ENCODE measurements at regions not wholly inside any gene's neighbourhood (a gene's known extent, or its start where the extent isn't known, plus 50 kb on each side); places are given as distances from the start of the nearest gene placed in this dataset.

DNA sequence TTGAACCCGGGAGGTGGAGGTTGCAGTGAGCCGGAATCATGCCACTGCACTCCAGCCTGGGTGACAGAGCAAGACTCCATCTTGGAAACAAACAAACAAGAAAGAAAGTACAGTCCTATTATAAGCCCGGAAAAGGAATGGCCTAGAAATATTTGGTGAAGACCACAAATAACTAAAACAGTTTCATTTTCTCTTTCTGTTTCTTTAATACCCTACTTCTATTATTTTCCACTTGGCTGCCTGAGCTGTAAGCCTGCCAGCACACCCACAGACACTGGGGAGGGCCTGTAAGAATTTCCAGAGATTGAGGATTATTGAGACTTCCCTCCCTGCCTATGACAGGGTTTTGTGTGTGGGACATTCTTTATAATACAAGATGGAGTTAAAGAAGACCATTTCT is 188.0 kb upstream of the DCC start:
- POLR2A ChIA-PET = interaction anchor here (1.2 kb wide), 1 partner anchor 9 kb away, joined by 3 read pairs; no protein-coding TSS in a partner anchor
- FAIRE-seq = no peak

DNA sequence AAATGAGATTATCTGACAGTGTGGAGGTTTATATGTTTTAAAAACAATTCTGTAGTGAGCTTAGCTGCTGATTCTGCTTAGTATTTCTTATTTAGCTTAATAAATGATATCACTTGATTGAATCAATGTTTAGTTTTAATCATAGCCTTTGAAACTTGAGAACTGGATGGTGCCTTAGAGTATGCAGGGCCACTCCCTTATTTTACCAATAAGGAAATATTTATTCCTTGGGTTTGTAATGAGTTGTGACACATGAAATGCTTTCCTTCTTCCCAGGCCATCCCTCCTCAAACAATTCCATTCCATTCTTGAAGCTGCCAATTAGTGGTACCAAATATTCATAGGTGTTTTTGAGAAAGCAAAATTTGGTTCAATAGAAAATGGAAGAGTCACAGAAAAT is 183.8 kb upstream of the DCC start:
- H3K36me3 ChIP-seq (ENCODE audit: control insufficient read depth, insufficient read depth, low read length) = no peaks in the 10 kb centered on the region
- DNase-seq (ENCODE audit: extremely low read depth in 1 of 4, low spot score in 3 of 4) = no peak
- ATAC-seq = no peak
- in situ Hi-C loops (cut with MboI) (no loop called here), intact Hi-C loops (cut with micrococcal nuclease) (no loop called here)
- no peaks in the 10 kb centered on the region; the same call in 1 of the 2 replicates for H3K9me3 ChIP-seq (replicated peaks; ENCODE audit: control insufficient read depth, insufficient read depth, low read depth, low read length)
- BruUV-seq (replicated peaks) = no TSS peak
- no peak overlapping the region for H3K4me3 ChIP-seq
- no peak overlapping the region for H2AFZ ChIP-seq (ENCODE audit: low read depth, low read length)
- H4K20me1 ChIP-seq (replicated peaks; ENCODE audit: control insufficient read depth, insufficient read depth, low read length) = no peaks in the 10 kb centered on the region
- H3K79me2 ChIP-seq (ENCODE audit: control insufficient read depth, insufficient read depth, low read length) = no peaks in the 10 kb centered on the region
- POLR2A ChIA-PET = no interaction called here
- no peak overlapping the region for H3K9ac ChIP-seq (ENCODE audit: insufficient read depth in 1 of 2, low read depth in 2 of 2, low read length in 2 of 2)
- H3K4me1 ChIP-seq (replicated peaks in 1 of 2; ENCODE audit: control insufficient read depth in 2 of 2, insufficient read depth in 2 of 2, low read length in 2 of 2) = no peaks in the 10 kb centered on the region
- no peaks in the 10 kb centered on the region for H3K9me1 ChIP-seq (ENCODE audit: control insufficient read depth, insufficient read depth, low read length)
- H3K27me3 ChIP-seq (ENCODE audit: control insufficient read depth in 2 of 2, insufficient read depth in 2 of 2, low read length in 2 of 2) = no peaks in the 10 kb centered on the region
- no peak overlapping the region for H3K4me2 ChIP-seq (ENCODE audit: insufficient read depth, low read length)
- FAIRE-seq = no peak
- CTCF ChIA-PET (ENCODE audit: low intra/inter-chr PET ratio) = no interaction called here
- no peak overlapping the region for H3K27ac ChIP-seq (ENCODE audit: extremely low read depth, low read depth, low read length)
- TF ChIP-seq SMAD2 (IDR thresholded peaks at IDR 0.05; ENCODE audit: low read depth, low read length) (no peak), ZNF124 (CRISPR knock-in tag; IDR thresholded peaks at IDR 0.05) (no peak), ZC3H11A (IDR thresholded peaks at IDR 0.05; ENCODE audit: low read depth, low read length) (no peak), NCOA2 (IDR thresholded peaks at IDR 0.05; ENCODE audit: partially characterized antibody in 2 of 2) (no peak), WHSC1 (IDR thresholded peaks at IDR 0.05; ENCODE audit: low read length) (no peak), NR2C1 (IDR thresholded peaks at IDR 0.05) (no peak), NR2C1 (tag; IDR thresholded peaks at IDR 0.05) (no peak), ATF1 (CRISPR knock-in tag; IDR thresholded peaks at IDR 0.05) (no peak), ATF1 (tag; IDR thresholded peaks at IDR 0.05) (no peak), CHCHD3 (CRISPR knock-in tag; IDR thresholded peaks at IDR 0.05) (no peak)
- TF ChIP-seq, protein P1, sequence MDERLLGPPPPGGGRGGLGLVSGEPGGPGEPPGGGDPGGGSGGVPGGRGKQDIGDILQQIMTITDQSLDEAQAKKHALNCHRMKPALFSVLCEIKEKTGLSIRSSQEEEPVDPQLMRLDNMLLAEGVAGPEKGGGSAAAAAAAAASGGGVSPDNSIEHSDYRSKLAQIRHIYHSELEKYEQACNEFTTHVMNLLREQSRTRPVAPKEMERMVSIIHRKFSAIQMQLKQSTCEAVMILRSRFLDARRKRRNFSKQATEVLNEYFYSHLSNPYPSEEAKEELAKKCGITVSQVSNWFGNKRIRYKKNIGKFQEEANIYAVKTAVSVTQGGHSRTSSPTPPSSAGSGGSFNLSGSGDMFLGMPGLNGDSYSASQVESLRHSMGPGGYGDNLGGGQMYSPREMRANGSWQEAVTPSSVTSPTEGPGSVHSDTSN (CRISPR knock-in tag; IDR thresholded peaks at IDR 0.05; ENCODE audit: low read depth) = no peak
- TF ChIP-seq, protein P1 (tag; conservative IDR thresholded peaks at IDR 0.05; ENCODE audit: low read depth) = no peak
- TF ChIP-seq, protein P2, sequence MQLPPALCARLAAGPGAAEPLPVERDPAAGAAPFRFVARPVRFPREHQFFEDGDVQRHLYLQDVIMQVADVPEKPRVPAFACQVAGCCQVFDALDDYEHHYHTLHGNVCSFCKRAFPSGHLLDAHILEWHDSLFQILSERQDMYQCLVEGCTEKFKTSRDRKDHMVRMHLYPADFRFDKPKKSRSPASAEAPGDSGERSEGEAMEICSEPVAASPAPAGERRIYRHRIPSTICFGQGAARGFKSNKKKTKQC (CRISPR knock-in tag; IDR thresholded peaks at IDR 0.05) = no peak

More for the DNA sequence above, 188.0 kb upstream of the DCC start:
- Histone ChIP-seq H3K27ac (ENCODE audit: extremely low read depth, low read depth, low read length) (no peak overlapping the region), H3K9ac (ENCODE audit: insufficient read depth in 1 of 2, low read depth in 2 of 2, low read length in 2 of 2) (no peak overlapping the region), H3K36me3 (ENCODE audit: control insufficient read depth, insufficient read depth, low read length) (no peaks in the 10 kb centered on the region), H3K9me1 (ENCODE audit: control insufficient read depth, insufficient read depth, low read length) (no peaks in the 10 kb centered on the region), H3K4me1 (replicated peaks in 1 of 2; ENCODE audit: control insufficient read depth in 2 of 2, insufficient read depth in 2 of 2, low read length in 2 of 2) (no peaks in the 10 kb centered on the region), H4K20me1 (replicated peaks; ENCODE audit: control insufficient read depth, insufficient read depth, low read length) (no peaks in the 10 kb centered on the region), H3K79me2 (ENCODE audit: control insufficient read depth, insufficient read depth, low read length) (no peaks in the 10 kb centered on the region), H2AFZ (ENCODE audit: low read depth, low read length) (no peak overlapping the region), H3K4me2 (ENCODE audit: insufficient read depth, low read length) (no peak overlapping the region), H3K9me3 (replicated peaks; ENCODE audit: control insufficient read depth, insufficient read depth, low read depth, low read length) (no peaks in the 10 kb centered on the region; the same call in 1 of the 2 replicates), H3K27me3 (ENCODE audit: control insufficient read depth in 2 of 2, insufficient read depth in 2 of 2, low read length in 2 of 2) (no peaks in the 10 kb centered on the region), H3K4me3 (no peak overlapping the region)
- BruUV-seq (replicated peaks) = no TSS peak
- TF ChIP-seq, protein P3, sequence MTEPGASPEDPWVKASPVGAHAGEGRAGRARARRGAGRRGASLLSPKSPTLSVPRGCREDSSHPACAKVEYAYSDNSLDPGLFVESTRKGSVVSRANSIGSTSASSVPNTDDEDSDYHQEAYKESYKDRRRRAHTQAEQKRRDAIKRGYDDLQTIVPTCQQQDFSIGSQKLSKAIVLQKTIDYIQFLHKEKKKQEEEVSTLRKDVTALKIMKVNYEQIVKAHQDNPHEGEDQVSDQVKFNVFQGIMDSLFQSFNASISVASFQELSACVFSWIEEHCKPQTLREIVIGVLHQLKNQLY (CRISPR knock-in tag; conservative IDR thresholded peaks at IDR 0.05) = no peak
- TF ChIP-seq ZZZ3 (IDR thresholded peaks at IDR 0.05) (no peak), NRF1 (conservative IDR thresholded peaks at IDR 0.05 in 1 of 2, IDR thresholded peaks at IDR 0.05 in 1 of 2) (no peak), NR2F6 (CRISPR knock-in tag; IDR thresholded peaks at IDR 0.05) (no peak), TBP (optimal IDR thresholded peaks at IDR 0.05; ENCODE audit: low read depth, low read length) (no peak), TAF9B (IDR thresholded peaks at IDR 0.05; ENCODE audit: partially characterized antibody) (no peak), MBD2 (IDR thresholded peaks at IDR 0.05; ENCODE audit: borderline replicate concordance, low read depth) (no peak), NR3C1 (CRISPR knock-in tag; IDR thresholded peaks at IDR 0.05) (no peak)
- in situ Hi-C loops (cut with MboI) = no loop called here
- WGBS (ENCODE audit: insufficient coverage, low coverage, missing lambda C conversion rate) = 8% methylated on average over 2 of the region's 3 CpGs
- CTCF ChIA-PET (ENCODE audit: low intra/inter-chr PET ratio) = no interaction called here
- ATAC-seq = no peak
- no peak for DNase-seq (ENCODE audit: extremely low read depth in 1 of 4, low spot score in 3 of 4)
- intact Hi-C loops (cut with micrococcal nuclease) = no loop called here

Measured in K562 (cell line).